ENCODE measurements at regions not wholly inside any gene's neighbourhood (a gene's known extent, or its start where the extent isn't known, plus 50 kb on each side); places are given as distances from the start of the nearest gene placed in this dataset.

GRCh38 chr11:104332110-104332509 is 168.2 kb upstream of the PDGFD start:
- TF ChIP-seq YY1 (IDR thresholded peaks at IDR 0.05; ENCODE audit: insufficient read depth, insufficient read length): no peak
- no peak for TF ChIP-seq SUZ12 (IDR thresholded peaks at IDR 0.05; ENCODE audit: extremely low read depth, insufficient read depth, insufficient read length)
- no peak for TF ChIP-seq ZNF274 (IDR thresholded peaks at IDR 0.05; ENCODE audit: low read depth, low read length)
- H3K27me3 ChIP-seq (ENCODE audit: insufficient read depth, insufficient read length): no peaks in the 10 kb centered on the region
- no peak overlapping the region for H3K9ac ChIP-seq (ENCODE audit: insufficient read length, low read depth)
- DNase-seq (ENCODE audit: low read depth, low spot score): peak; percentile 44
- no peaks in the 10 kb centered on the region for H3K36me3 ChIP-seq (ENCODE audit: insufficient read depth, insufficient read length, low read length)
- H3K4me3 ChIP-seq (ENCODE audit: insufficient read length, low read depth): no peak overlapping the region
- 0 out of 2 replicates have a peak, but pooled peaks cover 5% of the 10 kb centered on the region for H3K9me3 ChIP-seq (ENCODE audit: insufficient read depth, low read length)
- no peaks in the 10 kb centered on the region for H3K4me1 ChIP-seq (ENCODE audit: insufficient read depth, insufficient read length)

- DNase-seq (ENCODE audit: low read depth, low spot score): no peak
- Histone ChIP-seq H3K27me3 (ENCODE audit: insufficient read depth, insufficient read length) (no peaks in the 10 kb centered on the region), H3K36me3 (ENCODE audit: insufficient read depth, insufficient read length, low read length) (no peaks in the 10 kb centered on the region), H3K9me3 (ENCODE audit: insufficient read depth, low read length) (0 out of 2 replicates have a peak, but pooled peaks cover 5% of the 10 kb centered on the region), H3K9ac (ENCODE audit: insufficient read length, low read depth) (no peak overlapping the region), H3K4me3 (ENCODE audit: insufficient read length, low read depth) (no peak overlapping the region), H3K4me1 (ENCODE audit: insufficient read depth, insufficient read length) (no peaks in the 10 kb centered on the region)
- TF ChIP-seq ZNF274 (IDR thresholded peaks at IDR 0.05; ENCODE audit: low read depth, low read length): no peak
- no peak for TF ChIP-seq SUZ12 (IDR thresholded peaks at IDR 0.05; ENCODE audit: extremely low read depth, insufficient read depth, insufficient read length)
- TF ChIP-seq YY1 (IDR thresholded peaks at IDR 0.05; ENCODE audit: insufficient read depth, insufficient read length): no peak
Measured at GRCh38 chr11:104329078-104329665, 165.2 kb upstream of the PDGFD start.

DNA sequence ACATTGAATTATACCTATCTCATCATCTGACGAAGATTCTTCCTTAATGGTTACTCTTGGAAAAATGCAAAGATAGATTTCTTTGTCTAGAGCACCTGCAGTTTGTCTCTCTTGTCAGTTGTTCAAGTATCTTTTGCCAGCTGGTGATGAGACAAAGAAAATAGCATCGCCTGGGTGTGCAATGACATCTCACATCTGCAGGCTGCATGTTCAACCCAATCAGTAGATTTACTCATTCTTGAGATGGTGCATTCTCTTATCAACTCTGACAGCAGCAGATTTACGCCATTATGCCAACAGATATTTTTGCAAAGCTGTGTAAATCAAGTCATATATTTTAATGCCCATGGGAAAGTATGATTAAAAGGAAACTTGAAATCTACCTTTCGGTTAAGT is 164.6 kb upstream of the PDGFD start:
- no peaks in the 10 kb centered on the region for H3K27me3 ChIP-seq (ENCODE audit: insufficient read depth, insufficient read length)
- DNase-seq (ENCODE audit: low read depth, low spot score): no peak
- H3K36me3 ChIP-seq (ENCODE audit: insufficient read depth, insufficient read length, low read length): no peaks in the 10 kb centered on the region
- H3K9ac ChIP-seq (ENCODE audit: insufficient read length, low read depth): no peak overlapping the region
- H3K4me3 ChIP-seq (ENCODE audit: insufficient read length, low read depth): no peak overlapping the region
- TF ChIP-seq YY1 (IDR thresholded peaks at IDR 0.05; ENCODE audit: insufficient read depth, insufficient read length) (no peak), SUZ12 (IDR thresholded peaks at IDR 0.05; ENCODE audit: extremely low read depth, insufficient read depth, insufficient read length) (no peak), ZNF274 (IDR thresholded peaks at IDR 0.05; ENCODE audit: low read depth, low read length) (no peak)
- no peaks in the 10 kb centered on the region for H3K9me3 ChIP-seq (ENCODE audit: insufficient read depth, low read length)
- no peaks in the 10 kb centered on the region for H3K4me1 ChIP-seq (ENCODE audit: insufficient read depth, insufficient read length)

DNA sequence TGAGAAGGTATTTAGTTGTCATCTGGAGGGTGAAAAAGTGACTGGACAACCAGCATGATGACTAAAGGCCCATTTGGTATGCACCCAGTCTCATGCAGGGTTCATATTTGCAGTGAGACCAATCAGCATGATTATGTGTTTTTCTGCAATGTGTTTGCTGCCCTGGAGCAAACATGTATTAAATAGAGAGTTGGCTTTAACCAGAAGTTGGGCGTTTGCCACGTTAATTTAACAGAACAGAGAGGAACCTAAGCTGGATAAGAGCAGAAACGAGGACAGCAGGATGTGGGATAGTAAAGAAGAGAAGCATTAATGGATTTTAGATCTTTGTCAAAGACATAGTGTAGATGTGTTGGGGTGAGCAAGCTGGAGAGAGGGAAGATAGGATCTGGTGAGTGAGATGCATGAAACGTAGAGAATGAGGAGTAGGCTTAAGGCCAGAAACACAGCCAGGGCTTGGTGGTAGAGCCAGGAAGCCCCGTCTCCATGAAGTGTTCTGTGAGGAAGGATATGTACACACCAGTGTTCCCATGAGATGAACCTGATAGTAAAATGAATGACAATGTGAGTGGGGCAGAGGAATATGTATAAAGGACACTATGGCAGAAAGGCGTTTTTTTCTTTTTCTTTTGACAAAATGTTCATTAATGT is 164.0 kb upstream of the PDGFD start:
- H3K4me3 ChIP-seq (ENCODE audit: insufficient read length, low read depth): no peak overlapping the region
- no peaks in the 10 kb centered on the region for H3K9me3 ChIP-seq (ENCODE audit: insufficient read depth, low read length)
- H3K36me3 ChIP-seq (ENCODE audit: insufficient read depth, insufficient read length, low read length): no peaks in the 10 kb centered on the region
- H3K27me3 ChIP-seq (ENCODE audit: insufficient read depth, insufficient read length): no peaks in the 10 kb centered on the region
- no peaks in the 10 kb centered on the region for H3K4me1 ChIP-seq (ENCODE audit: insufficient read depth, insufficient read length)
- TF ChIP-seq YY1 (IDR thresholded peaks at IDR 0.05; ENCODE audit: insufficient read depth, insufficient read length): no peak
- TF ChIP-seq SUZ12 (IDR thresholded peaks at IDR 0.05; ENCODE audit: extremely low read depth, insufficient read depth, insufficient read length): no peak
- no peak for TF ChIP-seq ZNF274 (IDR thresholded peaks at IDR 0.05; ENCODE audit: low read depth, low read length)
- no peak for DNase-seq (ENCODE audit: low read depth, low spot score)
- H3K9ac ChIP-seq (ENCODE audit: insufficient read length, low read depth): no peak overlapping the region

- no peak overlapping the region for H3K4me3 ChIP-seq (ENCODE audit: insufficient read length, low read depth)
Measured at GRCh38 chr11:104325093-104325492, 161.1 kb upstream of the PDGFD start.

GRCh38 chr11:104324276-104324675 is 160.3 kb upstream of the PDGFD start:
- Histone ChIP-seq H3K4me1 (ENCODE audit: insufficient read depth, insufficient read length) (no peaks in the 10 kb centered on the region), H3K4me3 (ENCODE audit: insufficient read length, low read depth) (no peak overlapping the region), H3K9me3 (ENCODE audit: insufficient read depth, low read length) (no peaks in the 10 kb centered on the region), H3K9ac (ENCODE audit: insufficient read length, low read depth) (no peak overlapping the region), H3K36me3 (ENCODE audit: insufficient read depth, insufficient read length, low read length) (no peaks in the 10 kb centered on the region), H3K27me3 (ENCODE audit: insufficient read depth, insufficient read length) (no peaks in the 10 kb centered on the region)
- DNase-seq (ENCODE audit: low read depth, low spot score): no peak
- TF ChIP-seq SUZ12 (IDR thresholded peaks at IDR 0.05; ENCODE audit: extremely low read depth, insufficient read depth, insufficient read length) (no peak), ZNF274 (IDR thresholded peaks at IDR 0.05; ENCODE audit: low read depth, low read length) (no peak), YY1 (IDR thresholded peaks at IDR 0.05; ENCODE audit: insufficient read depth, insufficient read length) (no peak)

More at GRCh38 chr11:104325093-104325492, 161.1 kb upstream of the PDGFD start:
- no peak for TF ChIP-seq YY1 (IDR thresholded peaks at IDR 0.05; ENCODE audit: insufficient read depth, insufficient read length)
- TF ChIP-seq ZNF274 (IDR thresholded peaks at IDR 0.05; ENCODE audit: low read depth, low read length): no peak
- no peak for TF ChIP-seq SUZ12 (IDR thresholded peaks at IDR 0.05; ENCODE audit: extremely low read depth, insufficient read depth, insufficient read length)
- Histone ChIP-seq H3K36me3 (ENCODE audit: insufficient read depth, insufficient read length, low read length) (no peaks in the 10 kb centered on the region), H3K4me1 (ENCODE audit: insufficient read depth, insufficient read length) (no peaks in the 10 kb centered on the region), H3K27me3 (ENCODE audit: insufficient read depth, insufficient read length) (no peaks in the 10 kb centered on the region), H3K9ac (ENCODE audit: insufficient read length, low read depth) (no peak overlapping the region), H3K9me3 (ENCODE audit: insufficient read depth, low read length) (no peaks in the 10 kb centered on the region)
- DNase-seq (ENCODE audit: low read depth, low spot score): no peak

DNA sequence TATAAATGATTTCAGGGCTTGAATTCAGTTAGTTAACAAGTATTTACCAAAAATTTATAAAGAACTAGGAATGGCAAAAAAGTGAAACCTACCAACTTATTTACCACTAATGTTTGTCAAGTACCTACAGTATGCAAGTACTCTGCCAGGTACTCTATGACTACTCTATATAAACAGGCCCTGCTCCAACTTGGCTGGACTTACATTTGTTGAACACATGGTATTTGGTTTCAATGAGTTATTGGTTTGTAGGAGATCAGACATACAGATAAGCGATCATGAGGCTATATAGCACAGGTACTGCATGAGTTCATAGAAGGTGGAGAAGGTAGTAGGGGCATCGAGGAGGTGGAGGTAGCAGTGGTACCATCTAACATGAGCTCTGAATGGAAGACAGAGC is 159.9 kb upstream of the PDGFD start:
- Histone ChIP-seq H3K4me3 (ENCODE audit: insufficient read length, low read depth) (no peak overlapping the region), H3K4me1 (ENCODE audit: insufficient read depth, insufficient read length) (no peaks in the 10 kb centered on the region), H3K9ac (ENCODE audit: insufficient read length, low read depth) (no peak overlapping the region), H3K9me3 (ENCODE audit: insufficient read depth, low read length) (no peaks in the 10 kb centered on the region), H3K27me3 (ENCODE audit: insufficient read depth, insufficient read length) (no peaks in the 10 kb centered on the region), H3K36me3 (ENCODE audit: insufficient read depth, insufficient read length, low read length) (no peaks in the 10 kb centered on the region)
- DNase-seq (ENCODE audit: low read depth, low spot score): no peak
- TF ChIP-seq SUZ12 (IDR thresholded peaks at IDR 0.05; ENCODE audit: extremely low read depth, insufficient read depth, insufficient read length) (no peak), YY1 (IDR thresholded peaks at IDR 0.05; ENCODE audit: insufficient read depth, insufficient read length) (no peak), ZNF274 (IDR thresholded peaks at IDR 0.05; ENCODE audit: low read depth, low read length) (no peak)
